Kidney capillary endothelial cell (primary cell): ENCODE measurements at regions not wholly inside any gene's neighbourhood (a gene's known extent, or its start where the extent isn't known, plus 50 kb on each side); places are given as distances from the start of the nearest gene placed in this dataset.
"Not testable (repeated sequence)": the region's sequence is repeated elsewhere in the genome, so short reads cannot be mapped to it uniquely, and the experiment has no call there.

ENCODE experiments used
- DNase-seq: peaks from one replicate; pipeline ENCODE4 v3.0.0-alpha.2; 2018; ENCODE audit warnings: low spot score

- no peak for DNase-seq
Observed at GRCh38 chr3:78314327-78314726, 1274.4 kb downstream of the ROBO2 start.

- DNase-seq = no peak
Observed at GRCh38 chr3:78317774-78318173, 1277.9 kb downstream of the ROBO2 start.

- DNase-seq = no peak
Observed at GRCh38 chr3:78322780-78323179, 1282.9 kb downstream of the ROBO2 start.

- peak; percentile 2 for DNase-seq
Observed at GRCh38 chr3:78337801-78338211, 1297.9 kb downstream of the ROBO2 start.

- no peak for DNase-seq
Observed at GRCh38 chr3:78338405-78338804, 1298.5 kb downstream of the ROBO2 start.

GRCh38 chr3:78343221-78343620 is 1303.3 kb downstream of the ROBO2 start:
- no peak for DNase-seq

- DNase-seq = not testable (repeated sequence)
Observed at GRCh38 chr3:78344267-78344666, 1304.4 kb downstream of the ROBO2 start.

- DNase-seq = no peak
Observed at GRCh38 chr3:78344918-78345317, 1305.0 kb downstream of the ROBO2 start.

GRCh38 chr3:78347176-78347575 is 1307.3 kb downstream of the ROBO2 start:
- no peak for DNase-seq

- DNase-seq = no peak
Observed at GRCh38 chr3:78348664-78349063, 1308.8 kb downstream of the ROBO2 start.

- no peak for DNase-seq
Observed at GRCh38 chr3:78349571-78349970, 1309.7 kb downstream of the ROBO2 start.

- DNase-seq = no peak
Observed at GRCh38 chr3:78351334-78351733, 1311.4 kb downstream of the ROBO2 start.

- DNase-seq = no peak
Observed at GRCh38 chr3:78353231-78353630, 1313.3 kb downstream of the ROBO2 start.

GRCh38 chr3:78360849-78361248 is 1321.0 kb downstream of the ROBO2 start:
- no peak for DNase-seq

- no peak for DNase-seq
Observed at GRCh38 chr3:78368636-78369345, 1328.9 kb downstream of the ROBO2 start.

GRCh38 chr3:78390221-78390620 is 1350.3 kb downstream of the ROBO2 start:
- DNase-seq = no peak

GRCh38 chr3:78398401-78398800 is 1358.5 kb downstream of the ROBO2 start:
- no peak for DNase-seq

GRCh38 chr3:78402720-78403119 is 1362.8 kb downstream of the ROBO2 start:
- DNase-seq = no peak

GRCh38 chr3:78405745-78406144 is 1362.1 kb downstream of the ROBO1 start:
- DNase-seq = no peak

GRCh38 chr3:78406396-78406795 is 1361.4 kb downstream of the ROBO1 start:
- DNase-seq = no peak

- no peak for DNase-seq
Observed at GRCh38 chr3:78410077-78410476, 1357.7 kb downstream of the ROBO1 start.

- no peak for DNase-seq
Observed at GRCh38 chr3:78414261-78414660, 1353.5 kb downstream of the ROBO1 start.

GRCh38 chr3:78420611-78421010 is 1347.2 kb downstream of the ROBO1 start:
- DNase-seq = no peak

GRCh38 chr3:78421247-78421966 is 1346.4 kb downstream of the ROBO1 start:
- no peak for DNase-seq
